ENCODE measurements at regions not wholly inside any gene's neighbourhood (a gene's known extent, or its start where the extent isn't known, plus 50 kb on each side); places are given as distances from the start of the nearest gene placed in this dataset.

GRCh38 chr3:189001559-189001958 lies 170.2 kb upstream of the TPRG1 start:
- in situ Hi-C loops (cut with HindIII; ENCODE audit: low pct_unique_long_range_greater_than_20kb, low sequenced_read_pairs): no loop called here
- no TSS peak for BruUV-seq (replicated peaks)
- peak; percentile 12 for DNase-seq (ENCODE audit: low read depth, low spot score)

GRCh38 chr3:189003410-189003809 lies 168.4 kb upstream of the TPRG1 start:
- BruUV-seq (replicated peaks): no TSS peak
- CTCF ChIA-PET: interaction anchor here (1.0 kb wide), 1 partner anchor 1265 kb away, joined by 4 read pairs; no protein-coding TSS in a partner anchor
- Histone ChIP-seq H3K4me1 (ENCODE audit: control insufficient read depth, insufficient read depth, low read length) (no peaks in the 10 kb centered on the region), H3K27me3 (ENCODE audit: control insufficient read depth, insufficient read depth, low read length) (no peaks in the 10 kb centered on the region; the same call in 1 of the 2 replicates), H3K36me3 (ENCODE audit: control insufficient read depth, insufficient read depth, low read length) (no peaks in the 10 kb centered on the region), H3K4me3 (ENCODE audit: low read depth in 2 of 2, low read length in 2 of 2) (no peak overlapping the region), H3K9me3 (ENCODE audit: control insufficient read depth, insufficient read depth, low read depth, low read length) (no peaks in the 10 kb centered on the region), H3K27ac (ENCODE audit: low read length) (no peak overlapping the region)
- no peak for TF ChIP-seq REST (IDR thresholded peaks at IDR 0.05; ENCODE audit: insufficient read depth in 1 of 2, low read depth in 2 of 2, low read length in 1 of 2)
- POLR2A ChIA-PET: no interaction called here
- ATAC-seq (no peak), DNase-seq (ENCODE audit: low read depth, low spot score) (no peak)
- in situ Hi-C loops (cut with HindIII; ENCODE audit: low pct_unique_long_range_greater_than_20kb, low sequenced_read_pairs) (no loop called here), intact Hi-C loops (cut with micrococcal nuclease; ENCODE audit: unreplicated experiment) (no loop called here)

More at GRCh38 chr3:189001559-189001958, 170.2 kb upstream of the TPRG1 start:
- ATAC-seq: no peak
- Histone ChIP-seq H3K27me3 (ENCODE audit: control insufficient read depth, insufficient read depth, low read length) (no peaks in the 10 kb centered on the region; the same call in 1 of the 2 replicates), H3K27ac (ENCODE audit: low read length) (no peak overlapping the region), H3K9me3 (ENCODE audit: control insufficient read depth, insufficient read depth, low read depth, low read length) (no peaks in the 10 kb centered on the region), H3K4me1 (ENCODE audit: control insufficient read depth, insufficient read depth, low read length) (no peaks in the 10 kb centered on the region), H3K36me3 (ENCODE audit: control insufficient read depth, insufficient read depth, low read length) (no peaks in the 10 kb centered on the region), H3K4me3 (ENCODE audit: low read depth in 2 of 2, low read length in 2 of 2) (no peak overlapping the region)
- POLR2A ChIA-PET: no interaction called here
- intact Hi-C loops (cut with micrococcal nuclease; ENCODE audit: unreplicated experiment): no loop called here
- CTCF ChIA-PET: no interaction called here
- no peak for TF ChIP-seq REST (IDR thresholded peaks at IDR 0.05; ENCODE audit: insufficient read depth in 1 of 2, low read depth in 2 of 2, low read length in 1 of 2)
- TF ChIP-seq SIN3A (IDR thresholded peaks at IDR 0.05; ENCODE audit: borderline replicate concordance, insufficient read depth, low read depth, low read length): no peak

GRCh38 chr3:189013224-189013888 lies 158.4 kb upstream of the TPRG1 start:
- Histone ChIP-seq H3K4me3 (ENCODE audit: low read depth in 2 of 2, low read length in 2 of 2) (no peak overlapping the region), H3K9me3 (ENCODE audit: control insufficient read depth, insufficient read depth, low read depth, low read length) (no peaks in the 10 kb centered on the region), H3K27ac (ENCODE audit: low read length) (no peak overlapping the region), H3K36me3 (ENCODE audit: control insufficient read depth, insufficient read depth, low read length) (no peaks in the 10 kb centered on the region), H3K4me1 (ENCODE audit: control insufficient read depth, insufficient read depth, low read length) (no peaks in the 10 kb centered on the region), H3K27me3 (ENCODE audit: control insufficient read depth, insufficient read depth, low read length) (no peaks in the 10 kb centered on the region)
- POLR2A ChIA-PET: no interaction called here
- DNase-seq (ENCODE audit: low read depth, low spot score): no peak
- no peak for ATAC-seq
- in situ Hi-C loops (cut with HindIII; ENCODE audit: low pct_unique_long_range_greater_than_20kb, low sequenced_read_pairs): no loop called here
- no peak for TF ChIP-seq CTCF (IDR thresholded peaks at IDR 0.05)
- TF ChIP-seq SIN3A (IDR thresholded peaks at IDR 0.05; ENCODE audit: borderline replicate concordance, insufficient read depth, low read depth, low read length): no peak
- no peak for TF ChIP-seq TCF7L2 (IDR thresholded peaks at IDR 0.05; ENCODE audit: low read depth, low read length)
- no peak for TF ChIP-seq POLR2AphosphoS5 (IDR thresholded peaks at IDR 0.05; ENCODE audit: low read depth, low read length)
- TF ChIP-seq REST (IDR thresholded peaks at IDR 0.05; ENCODE audit: insufficient read depth in 1 of 2, low read depth in 2 of 2, low read length in 1 of 2): no peak
- intact Hi-C loops (cut with micrococcal nuclease; ENCODE audit: unreplicated experiment): no loop called here
- CTCF ChIA-PET: interaction anchor here (0.6 kb wide), 1 partner anchor 57 kb away, joined by 4 read pairs; no protein-coding TSS in a partner anchor
- no TSS peak for BruUV-seq (replicated peaks)
